ENCODE measurements at regions not wholly inside any gene's neighbourhood (a gene's known extent, or its start where the extent isn't known, plus 50 kb on each side); places are given as distances from the start of the nearest gene placed in this dataset.

GRCh38 chr7:17710312-17710711 is 230.0 kb downstream of the SNX13 start:
- Mint-ChIP-seq H3K36me3 (ENCODE audit: unreplicated experiment) (no peaks in the 10 kb centered on the region), H3K27ac (ENCODE audit: unreplicated experiment) (no peak overlapping the region), H3K4me3 (ENCODE audit: unreplicated experiment) (no peak overlapping the region), H3K27me3 (ENCODE audit: unreplicated experiment) (no peaks in the 10 kb centered on the region), H3K4me1 (ENCODE audit: low read depth, unreplicated experiment) (no peaks in the 10 kb centered on the region), H3K9me3 (ENCODE audit: unreplicated experiment) (no peaks in the 10 kb centered on the region)
- DNase-seq, result no peak
- TF ChIP-seq, protein P1, sequence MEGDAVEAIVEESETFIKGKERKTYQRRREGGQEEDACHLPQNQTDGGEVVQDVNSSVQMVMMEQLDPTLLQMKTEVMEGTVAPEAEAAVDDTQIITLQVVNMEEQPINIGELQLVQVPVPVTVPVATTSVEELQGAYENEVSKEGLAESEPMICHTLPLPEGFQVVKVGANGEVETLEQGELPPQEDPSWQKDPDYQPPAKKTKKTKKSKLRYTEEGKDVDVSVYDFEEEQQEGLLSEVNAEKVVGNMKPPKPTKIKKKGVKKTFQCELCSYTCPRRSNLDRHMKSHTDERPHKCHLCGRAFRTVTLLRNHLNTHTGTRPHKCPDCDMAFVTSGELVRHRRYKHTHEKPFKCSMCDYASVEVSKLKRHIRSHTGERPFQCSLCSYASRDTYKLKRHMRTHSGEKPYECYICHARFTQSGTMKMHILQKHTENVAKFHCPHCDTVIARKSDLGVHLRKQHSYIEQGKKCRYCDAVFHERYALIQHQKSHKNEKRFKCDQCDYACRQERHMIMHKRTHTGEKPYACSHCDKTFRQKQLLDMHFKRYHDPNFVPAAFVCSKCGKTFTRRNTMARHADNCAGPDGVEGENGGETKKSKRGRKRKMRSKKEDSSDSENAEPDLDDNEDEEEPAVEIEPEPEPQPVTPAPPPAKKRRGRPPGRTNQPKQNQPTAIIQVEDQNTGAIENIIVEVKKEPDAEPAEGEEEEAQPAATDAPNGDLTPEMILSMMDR (IDR thresholded peaks at IDR 0.05; ENCODE audit: partially characterized antibody, unreplicated experiment), result no peak

DNA sequence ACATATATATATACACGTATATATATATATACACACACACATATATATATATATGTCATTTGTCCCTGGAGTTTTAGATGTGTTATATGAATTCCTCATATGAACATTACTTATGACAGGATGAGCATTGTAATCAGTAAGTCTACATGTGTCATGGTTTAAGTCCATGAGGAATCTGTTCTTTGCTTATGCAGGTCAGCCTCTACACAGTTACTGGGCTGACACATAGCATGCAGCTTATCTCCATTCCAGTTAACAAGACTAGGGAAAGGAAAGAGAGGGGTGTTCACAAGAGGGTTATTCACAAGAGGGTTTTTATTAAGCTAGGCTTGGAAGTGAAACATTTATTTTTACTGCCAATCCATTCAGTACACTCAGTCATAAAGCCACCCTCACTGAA is 226.7 kb downstream of the SNX13 start:
- Mint-ChIP-seq H3K4me1 (ENCODE audit: low read depth, unreplicated experiment) (peaks cover 19% of the 10 kb centered on the region), H3K9me3 (ENCODE audit: unreplicated experiment) (no peaks in the 10 kb centered on the region), H3K36me3 (ENCODE audit: unreplicated experiment) (no peaks in the 10 kb centered on the region), H3K27ac (ENCODE audit: unreplicated experiment) (no peak overlapping the region), H3K4me3 (ENCODE audit: unreplicated experiment) (no peak overlapping the region), H3K27me3 (ENCODE audit: unreplicated experiment) (no peaks in the 10 kb centered on the region)
- TF ChIP-seq, protein P1 (IDR thresholded peaks at IDR 0.05; ENCODE audit: partially characterized antibody, unreplicated experiment), result no peak
- no peak for DNase-seq

DNA sequence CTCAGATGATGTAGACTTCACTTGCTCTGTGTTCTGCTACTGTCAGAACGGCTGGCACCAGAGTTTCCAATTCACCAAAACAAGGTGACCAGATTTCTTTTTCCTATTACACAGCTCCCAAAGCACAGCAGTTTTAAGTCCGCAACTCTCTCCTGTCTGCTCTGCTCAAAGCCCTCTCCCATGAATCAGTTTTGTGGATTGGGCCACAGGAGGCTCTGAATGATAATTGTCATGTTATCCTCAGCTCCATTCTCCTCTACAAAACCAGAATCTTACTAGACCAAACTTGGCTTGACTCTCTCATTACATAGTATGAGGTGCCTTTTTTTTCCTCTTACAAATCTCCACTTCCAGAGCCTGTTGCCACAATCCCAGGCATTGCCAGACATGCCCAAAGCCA is 223.5 kb downstream of the SNX13 start:
- no peak for DNase-seq

DNA sequence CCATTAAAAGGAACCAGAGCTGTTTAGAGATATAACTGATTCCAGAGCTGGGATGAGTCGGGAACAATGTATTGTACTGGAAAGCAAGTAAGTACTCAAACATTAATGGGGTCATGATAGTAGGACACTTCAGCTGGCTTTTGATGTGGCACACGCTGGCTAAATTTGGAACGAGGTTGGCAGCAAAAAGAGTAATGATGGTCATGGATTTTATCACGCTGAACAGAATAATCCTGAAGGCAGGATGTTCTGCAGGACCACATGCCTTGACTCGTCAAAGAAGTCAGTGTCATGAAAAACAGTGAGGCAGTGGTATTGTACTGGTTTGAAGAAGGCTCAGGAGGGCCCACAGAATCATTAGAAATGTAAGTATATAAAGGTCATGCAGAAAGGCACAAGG is 220.3 kb downstream of the SNX13 start:
- peaks cover 27% of the 10 kb centered on the region for H3K4me1 Mint-ChIP-seq (ENCODE audit: low read depth, unreplicated experiment)
- no peaks in the 10 kb centered on the region for H3K36me3 Mint-ChIP-seq (ENCODE audit: unreplicated experiment)
- no peak for DNase-seq
- TF ChIP-seq, protein P1 (IDR thresholded peaks at IDR 0.05; ENCODE audit: partially characterized antibody, unreplicated experiment), result no peak
- no peaks in the 10 kb centered on the region for H3K9me3 Mint-ChIP-seq (ENCODE audit: unreplicated experiment)
- no peak overlapping the region for H3K27ac Mint-ChIP-seq (ENCODE audit: unreplicated experiment)
- H3K4me3 Mint-ChIP-seq (ENCODE audit: unreplicated experiment), result no peak overlapping the region
- H3K27me3 Mint-ChIP-seq (ENCODE audit: unreplicated experiment), result peaks cover 2% of the 10 kb centered on the region

More for the DNA sequence above, 223.5 kb downstream of the SNX13 start:
- H3K4me1 Mint-ChIP-seq (ENCODE audit: low read depth, unreplicated experiment), result peaks cover 19% of the 10 kb centered on the region
- no peaks in the 10 kb centered on the region for H3K36me3 Mint-ChIP-seq (ENCODE audit: unreplicated experiment)
- no peaks in the 10 kb centered on the region for H3K9me3 Mint-ChIP-seq (ENCODE audit: unreplicated experiment)
- H3K4me3 Mint-ChIP-seq (ENCODE audit: unreplicated experiment), result peak overlapping the region; percentile 75
- H3K27me3 Mint-ChIP-seq (ENCODE audit: unreplicated experiment), result peaks cover 2% of the 10 kb centered on the region
- TF ChIP-seq, protein P1 (IDR thresholded peaks at IDR 0.05; ENCODE audit: partially characterized antibody, unreplicated experiment), result no peak
- peak overlapping the region; percentile 77 for H3K27ac Mint-ChIP-seq (ENCODE audit: unreplicated experiment)

GRCh38 chr7:17721736-17722285 is 218.5 kb downstream of the SNX13 start:
- no peaks in the 10 kb centered on the region for H3K36me3 Mint-ChIP-seq (ENCODE audit: unreplicated experiment)
- H3K9me3 Mint-ChIP-seq (ENCODE audit: unreplicated experiment), result no peaks in the 10 kb centered on the region

More at GRCh38 chr7:17721736-17722285, 218.5 kb downstream of the SNX13 start:
- Mint-ChIP-seq H3K27ac (ENCODE audit: unreplicated experiment) (no peak overlapping the region), H3K4me1 (ENCODE audit: low read depth, unreplicated experiment) (peaks cover 17% of the 10 kb centered on the region), H3K4me3 (ENCODE audit: unreplicated experiment) (no peak overlapping the region), H3K27me3 (ENCODE audit: unreplicated experiment) (peaks cover 2% of the 10 kb centered on the region)
- no peak for DNase-seq
- TF ChIP-seq, protein P1 (IDR thresholded peaks at IDR 0.05; ENCODE audit: partially characterized antibody, unreplicated experiment), result no peak

Measured in glutamatergic neuron (in vitro differentiated cells).